ENCODE measurements at regions not wholly inside any gene's neighbourhood (a gene's known extent, or its start where the extent isn't known, plus 50 kb on each side); places are given as distances from the start of the nearest gene placed in this dataset.
"Not testable (repeated sequence)": the region's sequence is repeated elsewhere in the genome, so short reads cannot be mapped to it uniquely, and the experiment has no call there.

DNA sequence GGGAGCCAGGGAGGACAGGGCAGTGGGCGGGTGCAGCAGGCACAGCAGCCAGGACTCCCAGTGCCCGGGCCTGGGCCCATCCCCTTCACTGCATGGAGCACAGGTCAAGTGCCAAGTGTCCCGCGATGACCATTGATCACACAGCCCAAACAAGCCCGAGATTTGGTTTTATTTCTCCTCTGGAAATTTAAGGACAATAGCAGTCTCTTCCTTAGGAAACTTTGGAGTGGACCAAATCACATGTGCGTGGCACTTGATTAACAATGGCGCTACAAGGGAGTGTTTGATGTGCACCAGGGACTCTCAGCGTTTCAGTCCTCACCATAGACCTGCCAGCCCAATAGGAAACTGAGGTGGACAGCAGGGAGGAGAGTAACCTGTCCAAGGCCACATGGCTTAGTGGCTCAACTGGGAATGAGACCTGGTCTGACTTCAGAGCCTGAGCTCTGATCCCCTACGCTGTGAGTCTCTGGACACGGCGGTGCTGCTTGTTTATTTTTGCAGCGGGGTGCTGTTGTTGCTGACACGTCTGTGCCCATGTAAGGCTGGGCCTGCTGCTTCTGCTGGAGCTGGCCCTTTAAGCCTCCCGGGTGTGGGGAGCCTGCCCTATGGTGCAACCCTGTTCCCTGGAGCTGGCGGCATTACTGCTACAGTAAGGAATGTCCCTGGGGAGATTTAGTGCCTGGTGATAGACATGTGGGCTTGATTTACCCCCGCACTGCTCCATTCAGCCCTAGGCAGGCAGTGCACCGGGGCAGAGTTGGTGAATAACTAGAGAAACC, 194.2 kb downstream of the INHBB start:
- DNase-seq, result peak in 1 of 3 donors; percentile 9

DNA sequence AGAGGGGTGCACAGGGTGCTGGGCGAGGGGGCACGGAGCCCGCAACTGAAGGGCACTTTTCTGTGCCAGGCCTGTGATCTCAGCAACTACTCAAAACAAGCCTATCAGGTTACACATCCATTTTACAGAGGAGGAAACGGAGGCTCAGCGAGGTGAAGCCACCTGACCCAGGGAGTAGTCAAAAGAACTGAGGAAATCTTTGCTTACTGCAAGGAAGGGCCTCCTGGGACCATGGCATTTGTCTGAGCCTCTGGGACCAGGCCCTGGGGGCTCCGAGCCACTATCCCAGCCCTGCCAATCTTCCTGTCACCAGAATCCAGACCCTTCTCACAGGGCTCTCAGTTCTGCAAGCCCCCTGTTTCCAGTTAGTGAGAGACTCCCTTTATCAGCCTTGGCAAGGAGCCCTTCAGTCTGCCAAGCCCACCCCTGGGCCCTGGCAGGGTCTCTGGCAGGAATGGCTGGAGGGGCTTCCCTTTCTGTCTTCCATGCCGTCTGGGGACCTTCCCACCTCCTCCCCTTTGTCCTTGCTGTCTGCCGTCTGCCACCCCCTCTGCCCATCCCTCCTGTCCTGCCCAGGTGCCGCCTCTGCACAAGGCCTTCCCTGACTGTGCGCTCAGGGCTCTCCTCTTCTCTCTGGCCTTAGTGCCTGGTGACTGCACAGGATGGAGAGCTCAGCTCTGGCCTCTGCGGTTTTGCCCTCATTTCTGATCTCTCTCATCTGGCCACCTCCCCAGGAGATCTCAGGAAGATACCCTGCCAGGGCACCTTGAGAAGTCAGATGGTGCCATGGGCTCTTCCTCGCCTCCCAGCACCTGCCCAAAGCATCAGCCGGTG, 194.7 kb upstream of the GLI2 start:
- no peak for DNase-seq

DNA sequence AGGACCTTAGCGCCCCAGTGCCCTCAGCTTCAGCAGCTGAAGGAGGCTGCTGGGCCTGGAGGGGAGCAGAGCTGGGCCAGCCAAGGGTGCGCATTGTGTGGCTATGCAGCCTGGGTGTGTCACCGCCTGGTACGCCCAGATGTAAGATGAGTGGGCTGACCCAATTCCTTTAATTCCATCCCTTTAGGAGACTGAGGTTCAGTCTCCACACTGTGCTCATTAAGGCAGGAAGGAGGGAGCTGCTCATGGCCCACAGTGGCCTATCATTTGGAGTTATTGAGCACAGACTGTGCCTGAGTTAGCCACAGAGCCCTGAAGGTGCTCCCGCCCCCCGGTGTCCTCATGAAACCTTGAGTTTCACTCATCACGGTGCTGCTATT, 194.1 kb upstream of the GLI2 start:
- no peak for DNase-seq

DNA sequence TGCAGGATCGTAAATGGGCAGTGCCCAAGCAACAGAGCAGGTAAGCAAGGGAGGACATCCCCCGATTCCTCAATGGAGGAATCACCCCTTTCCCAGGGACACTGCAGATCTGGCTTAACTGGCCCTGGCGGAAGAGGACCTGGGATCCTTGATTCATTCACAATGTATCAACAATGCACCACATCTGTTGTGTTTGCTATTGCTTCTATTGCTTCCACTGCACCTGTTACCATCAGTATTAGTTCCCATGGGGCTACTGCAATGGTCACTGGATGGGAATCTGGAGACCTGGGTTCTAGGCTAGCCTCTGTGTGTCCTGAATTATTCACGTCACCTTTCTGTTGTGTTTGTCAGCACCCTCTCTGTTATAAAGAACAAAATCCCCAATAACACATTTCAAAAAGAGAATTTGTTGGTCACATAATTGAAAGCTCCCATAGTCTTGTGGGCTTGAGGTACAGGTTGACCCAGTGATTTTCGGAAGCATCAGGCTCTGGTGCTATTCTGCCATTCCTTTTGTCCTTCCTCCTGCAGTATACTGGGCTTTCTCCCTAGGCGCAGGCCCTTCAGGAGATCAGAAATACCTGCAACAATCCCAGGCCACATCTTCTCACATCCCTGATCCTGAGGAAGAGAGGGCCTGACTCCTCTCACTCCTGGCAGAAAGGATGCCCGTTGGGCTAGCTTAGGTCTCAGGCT, 193.5 kb upstream of the GLI2 start:
- no peak for DNase-seq

DNA sequence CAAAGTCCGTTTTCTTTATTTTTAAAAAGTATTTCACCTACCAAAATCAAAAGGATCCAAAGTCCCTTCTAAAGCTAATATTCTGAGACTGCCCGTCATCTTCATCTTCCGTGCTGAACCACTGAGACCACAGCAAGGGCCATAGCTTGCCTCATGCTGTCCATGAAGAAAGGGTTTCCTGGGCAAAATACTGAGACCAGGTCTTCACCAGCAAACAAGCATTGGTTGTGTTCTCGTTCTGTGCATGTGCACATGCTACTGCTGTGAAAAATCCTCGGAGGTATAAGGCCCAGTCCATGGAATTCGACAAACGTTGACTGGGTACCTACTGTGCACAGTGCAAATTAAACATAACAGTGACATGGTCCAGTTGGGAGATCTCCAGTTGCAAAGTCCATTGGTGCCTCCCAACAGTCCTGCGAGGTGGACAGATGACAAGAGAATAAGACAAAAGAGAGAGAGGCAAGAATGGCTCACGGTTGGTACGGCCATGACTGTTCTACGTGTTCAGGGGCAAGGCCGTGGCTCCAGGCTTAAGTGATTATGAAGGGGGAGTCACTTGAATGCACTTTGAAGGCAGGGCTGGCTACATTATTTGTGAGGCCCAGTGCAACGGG, 192.6 kb upstream of the GLI2 start:
- DNase-seq, result no peak

DNA sequence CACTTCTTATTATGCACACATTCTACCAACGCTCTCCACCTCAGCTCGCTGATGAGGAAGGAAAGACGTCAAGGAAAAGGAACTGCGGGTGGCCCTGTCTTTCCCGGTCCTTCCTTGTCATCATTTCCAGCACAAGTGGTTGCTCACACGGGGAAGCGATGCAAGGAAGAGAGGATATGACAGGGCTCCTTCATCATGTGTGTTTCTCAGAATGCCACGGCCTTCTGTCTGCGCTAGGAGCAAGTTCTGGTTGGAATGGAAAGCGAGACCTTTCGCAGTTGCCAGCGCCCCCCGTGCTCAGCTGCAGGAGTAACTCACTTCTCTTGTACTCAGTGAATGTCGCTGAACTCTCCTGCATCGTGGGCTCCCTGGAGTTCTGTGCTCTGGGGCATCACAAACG, 191.8 kb upstream of the GLI2 start:
- peak; percentile 14 to 65 (median 25) for DNase-seq

DNA sequence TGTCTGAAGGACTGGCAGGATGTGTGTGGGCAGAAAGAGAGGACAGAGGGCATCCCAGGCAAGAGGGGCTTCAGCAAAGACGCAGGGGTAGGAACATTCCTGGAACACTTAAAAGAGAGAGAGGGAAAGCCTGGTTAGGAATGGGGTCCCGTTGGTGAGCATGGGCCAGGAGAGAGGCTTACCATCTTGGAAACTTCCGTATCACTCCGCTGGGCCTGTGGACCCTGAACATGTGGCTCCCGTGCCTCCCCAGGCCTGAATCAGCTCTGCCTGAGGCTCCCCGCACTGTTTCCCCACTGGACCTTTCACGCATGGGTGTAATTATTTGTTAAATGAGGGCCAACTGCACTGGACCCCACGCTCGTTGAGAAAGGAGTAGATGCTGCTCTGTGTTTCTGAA, 191.1 kb upstream of the GLI2 start:
- no peak for DNase-seq

DNA sequence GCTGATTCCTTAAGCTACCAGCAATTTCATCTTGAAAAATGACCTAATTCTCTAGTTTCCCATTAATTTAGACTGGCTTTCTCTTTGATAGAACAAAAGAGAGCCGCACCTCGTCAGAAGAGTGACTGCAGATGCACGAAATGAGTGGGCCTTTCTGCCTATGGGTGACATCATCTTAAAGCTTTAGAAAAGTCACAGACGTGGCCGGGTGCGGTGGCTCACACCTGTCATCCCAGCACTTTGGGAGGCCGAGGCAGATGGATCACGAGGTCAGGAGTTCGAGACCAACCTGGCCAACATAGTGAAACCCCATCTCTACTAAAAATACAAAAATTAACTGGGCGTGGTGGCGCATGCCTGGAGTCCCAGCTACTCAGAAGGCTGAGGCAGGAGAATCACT, 190.7 kb upstream of the GLI2 start:
- DNase-seq, result not testable (repeated sequence)

DNA sequence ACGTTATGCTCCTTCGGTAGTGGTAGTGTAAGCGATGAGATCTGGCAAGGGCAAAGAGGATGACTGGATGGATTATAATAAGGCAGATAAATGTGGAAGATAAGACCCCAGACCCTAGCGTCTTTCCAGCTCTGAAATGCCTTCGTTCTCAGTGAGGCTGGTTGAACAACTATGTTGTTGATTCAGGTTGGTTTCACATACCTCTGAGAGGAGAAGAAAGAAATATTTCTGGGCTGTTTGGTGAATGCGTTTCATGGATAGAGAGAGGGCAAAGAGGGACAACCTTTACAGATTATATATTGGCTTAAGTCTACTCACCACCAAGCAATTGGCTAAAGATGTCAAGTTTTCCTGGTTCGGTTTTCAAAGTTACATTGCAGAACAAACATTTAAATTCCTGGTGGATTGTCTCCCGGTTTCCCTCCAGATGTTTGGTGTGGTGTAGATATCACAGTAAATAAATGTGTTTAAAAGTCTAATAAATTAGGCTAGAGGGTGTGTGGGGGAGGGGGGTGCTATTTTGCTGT, 190.1 kb upstream of the GLI2 start:
- no peak for DNase-seq

DNA sequence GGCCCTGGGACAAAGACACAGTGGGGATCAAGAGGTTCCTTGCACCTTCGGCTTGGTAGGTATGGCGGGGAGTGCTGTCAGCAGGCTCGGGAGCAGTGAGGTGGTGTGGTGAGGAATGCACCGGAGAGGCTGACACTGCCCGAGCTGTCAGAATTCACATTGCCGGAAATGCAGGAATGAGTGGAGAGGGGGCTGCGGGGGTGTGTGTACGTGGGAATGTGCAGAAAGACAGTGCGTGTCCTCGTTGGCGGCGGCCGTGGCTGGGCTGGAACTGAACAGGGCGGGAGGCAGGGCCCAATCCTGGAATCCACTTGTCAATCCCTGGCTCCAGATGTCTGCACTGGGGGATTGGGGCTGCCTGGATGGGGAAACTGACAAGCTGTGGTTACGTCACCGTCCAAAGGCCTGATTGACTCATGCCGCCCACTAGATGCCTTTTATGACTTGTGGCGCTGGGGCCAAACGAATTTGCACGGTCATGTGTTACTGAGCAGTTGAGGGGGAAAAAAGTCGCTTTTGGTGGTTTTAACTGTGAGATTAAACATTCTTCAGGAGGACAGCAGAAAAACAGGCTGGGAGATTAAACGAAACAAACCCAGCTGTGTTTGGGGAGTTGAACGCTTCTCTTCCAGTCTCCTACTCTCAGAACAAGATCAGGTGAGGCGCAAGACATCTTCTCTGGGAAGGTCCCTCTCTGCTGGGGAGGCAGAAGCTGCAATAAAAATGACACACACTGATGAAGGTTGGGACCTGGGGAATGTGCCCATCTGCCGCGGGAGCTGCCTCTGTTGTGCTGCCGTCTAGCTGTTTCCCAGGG, 189.4 kb upstream of the GLI2 start:
- DNase-seq, result peak; percentile 70 to 78 (median 76)

DNA sequence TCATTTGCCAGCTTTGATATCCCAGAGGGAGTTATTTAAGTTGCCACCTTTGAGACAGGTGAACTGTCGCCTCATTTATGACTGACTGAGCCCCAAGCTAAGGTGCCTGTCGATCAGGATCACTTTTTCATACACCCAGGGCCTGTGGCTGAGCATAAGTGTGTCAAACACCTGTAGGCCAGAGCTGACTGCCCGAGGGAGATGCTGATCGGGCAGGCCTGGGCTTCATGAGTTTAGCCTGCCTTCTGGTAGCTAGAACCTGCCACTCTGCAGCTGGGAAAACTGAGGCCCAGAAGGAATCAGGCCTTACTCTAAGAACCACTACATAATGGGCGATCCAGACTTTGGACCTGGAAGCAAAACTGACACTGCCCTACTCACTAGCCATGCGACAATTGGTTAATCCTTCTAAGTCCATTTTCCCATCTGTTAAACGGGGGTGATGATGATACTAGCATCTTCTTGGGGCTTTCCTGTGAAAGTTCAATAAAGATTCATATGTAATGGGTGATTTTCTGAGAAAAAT, 188.7 kb upstream of the GLI2 start:
- no peak for DNase-seq

DNA sequence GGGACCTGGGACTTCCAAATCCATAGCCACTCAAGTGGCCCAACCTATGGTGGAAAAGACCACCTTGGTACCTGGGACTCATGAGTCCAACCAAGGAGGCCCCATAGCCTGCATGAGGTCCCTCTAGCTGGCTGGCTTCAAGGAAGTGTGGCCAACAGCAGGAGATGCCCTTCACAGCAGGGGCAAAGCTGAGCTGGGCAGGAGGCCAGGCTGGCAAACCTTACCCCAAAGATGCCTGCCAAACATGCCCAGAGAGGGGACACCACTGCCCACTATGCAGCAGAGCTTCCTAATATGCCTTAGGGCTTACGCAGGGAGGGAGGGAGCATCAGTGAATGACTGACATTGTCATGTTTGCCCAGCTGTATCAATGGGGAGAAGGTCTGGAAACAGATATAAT, 188.0 kb upstream of the GLI2 start:
- DNase-seq, result no peak

DNA sequence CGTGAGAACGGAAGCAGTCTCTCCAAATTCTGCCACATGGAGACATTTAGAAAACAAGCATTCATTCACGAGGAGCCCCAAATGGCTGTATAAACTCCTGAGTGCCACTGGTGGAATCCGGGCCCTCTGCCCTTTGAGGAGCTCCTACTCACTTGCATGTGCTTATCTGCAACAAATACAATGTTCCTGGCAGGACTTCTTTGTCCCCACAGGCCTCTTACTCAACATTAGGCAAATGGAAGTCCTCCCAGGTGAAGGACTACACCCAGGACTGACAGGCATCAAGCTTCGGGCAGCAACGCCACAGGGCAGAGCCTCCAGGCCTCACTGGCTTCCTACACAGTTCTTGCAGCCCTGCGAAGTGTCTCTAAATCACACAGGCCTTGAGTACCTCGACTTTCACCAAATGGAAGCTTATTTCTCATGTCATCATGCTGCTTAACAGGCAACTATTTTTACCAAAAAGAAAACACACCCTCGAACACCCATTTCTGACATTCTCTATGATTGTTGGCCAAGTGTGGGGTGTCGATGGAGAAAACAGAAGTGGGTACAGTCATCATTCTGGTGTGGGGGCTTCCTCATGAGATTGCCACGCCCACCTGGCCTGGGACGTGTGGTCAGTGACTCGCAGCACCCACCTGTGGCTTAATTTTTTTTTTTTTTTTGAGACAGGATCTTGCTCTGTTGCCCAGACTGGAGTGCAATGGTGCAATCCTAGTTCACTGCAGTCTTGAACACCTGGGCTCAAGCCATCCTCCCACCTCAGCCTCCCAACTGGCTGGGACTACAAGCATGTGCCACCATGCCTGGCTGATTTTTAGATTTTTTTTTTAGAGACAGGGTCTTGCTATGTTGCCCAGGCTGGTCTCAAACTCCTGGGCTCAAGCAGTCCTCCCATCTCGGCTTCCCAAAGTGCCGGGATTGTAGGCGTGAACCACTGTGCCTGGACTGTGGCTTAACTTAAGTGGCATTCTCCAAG, 186.8 kb upstream of the GLI2 start:
- peak in 2 of 3 donors; percentile 19 to 32 for DNase-seq

DNA sequence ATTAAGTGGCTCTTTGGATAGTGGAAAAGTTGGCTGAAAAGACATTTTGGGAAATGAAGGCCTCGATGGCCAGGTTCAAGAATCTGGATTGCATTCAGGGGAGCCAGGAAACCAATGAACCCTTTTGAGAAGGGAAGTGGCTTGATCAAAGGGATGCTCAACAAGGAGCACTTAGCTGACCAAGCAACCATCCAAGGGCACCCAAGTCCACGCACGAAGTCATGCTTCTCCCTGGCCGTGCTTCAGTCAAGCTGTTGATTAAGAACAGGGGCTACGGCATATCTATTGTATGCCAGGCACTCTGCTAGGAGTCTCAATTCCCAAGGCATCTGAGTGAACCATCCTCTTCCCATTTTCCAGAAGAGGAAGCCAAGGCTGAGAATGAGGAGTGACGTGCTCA, 185.8 kb upstream of the GLI2 start:
- no peak for DNase-seq

DNA sequence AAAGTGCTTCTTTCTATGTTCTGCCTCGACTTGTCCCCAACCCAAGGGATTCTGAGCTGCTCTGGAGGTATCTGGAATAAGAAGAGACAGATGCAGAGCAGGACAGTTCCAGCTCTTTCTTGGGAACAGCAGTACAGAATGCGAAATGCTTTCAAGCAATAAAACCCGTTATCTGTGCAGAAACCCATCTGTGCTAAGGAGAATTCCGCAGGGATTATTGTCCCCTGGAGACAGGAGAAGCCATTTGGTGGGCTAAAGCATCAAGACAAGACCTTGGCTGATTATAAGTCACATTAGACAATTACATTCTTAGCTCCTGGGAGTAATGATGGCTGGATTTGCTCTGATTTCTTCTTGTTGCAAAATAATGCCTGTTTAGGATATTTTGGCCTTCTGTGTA, 185.4 kb upstream of the GLI2 start:
- no peak for DNase-seq

DNA sequence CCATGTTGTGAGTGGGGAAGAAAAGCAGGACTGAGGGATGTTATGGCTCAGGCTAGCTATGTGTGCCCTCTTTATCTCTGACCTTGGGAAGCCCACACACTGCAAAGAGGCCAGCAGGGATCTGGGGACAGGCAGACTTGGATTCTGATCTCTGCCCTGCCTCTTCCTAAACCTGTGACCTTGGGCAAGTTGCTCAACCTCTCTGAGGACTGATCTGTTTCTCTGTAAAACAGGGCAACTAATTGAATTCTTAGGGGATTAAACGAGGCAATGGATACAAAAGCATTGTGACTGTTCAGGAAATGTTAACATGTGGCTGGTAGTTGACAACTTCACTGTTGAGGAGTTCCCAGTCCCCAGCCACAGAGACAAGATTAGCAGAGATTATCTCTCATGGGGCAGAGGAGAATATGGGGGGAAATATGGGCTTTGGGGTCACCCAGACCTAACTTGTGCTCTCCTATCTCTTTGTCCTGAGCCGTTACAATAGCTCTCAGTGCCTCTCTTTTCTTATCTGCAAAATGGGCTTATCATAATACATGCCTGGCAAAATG, 184.7 kb upstream of the GLI2 start:
- no peak for DNase-seq

DNA sequence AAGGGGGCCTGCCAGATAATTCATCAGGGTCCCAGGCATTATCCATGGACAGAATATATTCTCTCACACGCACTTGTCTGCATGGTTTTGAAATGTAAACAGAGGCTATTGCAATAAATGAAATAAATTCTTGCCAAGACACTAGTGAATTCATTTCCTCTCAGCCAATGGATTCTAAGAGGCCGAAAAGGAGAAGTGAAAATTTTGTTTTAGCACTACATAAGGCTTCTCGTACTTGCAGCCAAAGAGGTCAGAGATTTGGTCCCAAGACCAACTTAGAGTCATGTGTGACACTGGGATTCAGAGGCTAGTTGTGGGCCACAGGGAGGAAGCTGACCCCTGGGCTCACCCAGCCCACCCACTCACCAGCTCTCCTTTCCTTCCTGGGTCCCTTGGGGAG, 184.1 kb upstream of the GLI2 start:
- DNase-seq, result peak; percentile 44 to 71 (median 64)

DNA sequence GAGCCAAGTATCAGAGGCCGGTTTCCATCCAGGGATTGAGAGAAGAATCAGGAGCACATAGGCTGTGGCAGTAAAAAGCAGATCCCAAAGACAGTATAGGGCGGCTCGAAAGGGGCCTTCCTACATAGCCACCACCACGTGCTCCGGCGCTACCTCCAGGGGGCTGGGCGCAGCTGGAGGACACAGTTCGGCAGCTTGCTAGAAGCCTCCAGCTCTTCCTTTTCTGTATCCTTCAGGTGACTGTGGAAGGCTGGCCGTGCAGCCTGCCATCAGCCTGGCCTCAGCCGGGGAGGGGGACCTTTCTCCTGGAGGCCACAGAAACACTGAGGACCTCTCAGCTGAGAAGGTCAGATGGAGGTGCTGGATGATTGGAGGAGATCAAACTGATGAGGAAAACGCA, 183.6 kb upstream of the GLI2 start:
- no peak for DNase-seq

DNA sequence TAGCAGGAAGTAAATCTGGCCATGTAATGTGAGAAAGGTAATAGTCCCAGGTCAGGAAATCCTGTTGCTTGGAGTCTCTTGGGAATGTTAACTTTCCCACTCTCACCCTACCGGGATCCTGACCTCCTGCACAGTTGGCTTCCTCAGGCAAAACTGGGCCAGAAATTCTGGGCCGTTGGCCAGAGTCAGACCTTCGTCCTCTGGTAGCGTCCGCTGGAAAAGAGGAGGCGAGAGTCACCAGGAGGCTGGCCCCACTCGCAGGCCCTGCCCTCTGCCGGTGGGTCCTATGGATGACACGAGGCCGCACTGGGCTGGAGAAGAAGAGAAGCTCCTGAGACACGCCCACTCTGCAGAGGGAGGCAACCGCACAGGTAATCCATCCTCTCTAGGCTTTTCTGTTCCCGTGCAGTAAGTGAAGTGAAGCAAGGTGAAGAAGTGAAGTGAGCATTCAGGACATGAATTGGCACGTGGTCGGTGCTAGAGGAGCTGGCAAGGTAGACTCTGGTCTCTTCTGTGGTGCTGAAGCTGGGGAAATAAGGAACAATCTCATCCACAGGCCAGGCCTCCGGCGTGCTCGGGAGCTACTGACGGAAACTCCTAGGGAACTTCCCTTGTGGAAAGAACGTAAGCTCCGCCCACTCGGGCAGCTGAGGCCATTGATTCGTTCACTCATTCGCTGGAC, 182.7 kb upstream of the GLI2 start:
- DNase-seq, result peak; percentile 84 to 86 (median 85)

DNA sequence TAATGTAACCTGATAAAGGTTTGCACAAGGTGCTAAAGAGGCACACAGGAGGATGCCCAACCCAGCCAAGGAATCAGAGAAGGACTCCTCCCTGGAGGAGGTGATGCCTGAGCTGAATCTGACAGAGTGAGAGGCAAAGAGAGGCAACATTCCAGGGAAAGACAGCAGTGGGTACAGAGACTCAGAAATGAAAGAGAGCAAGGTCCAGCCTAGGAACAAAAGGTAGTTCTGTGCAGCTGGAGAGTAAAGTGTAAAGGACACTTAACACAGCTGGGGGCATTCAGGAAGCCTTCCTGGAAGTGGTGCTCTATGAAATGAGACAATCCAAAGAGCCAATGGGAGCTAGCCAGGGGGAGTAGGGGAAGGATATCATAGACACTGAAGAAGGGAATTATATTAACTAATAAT, 181.0 kb upstream of the GLI2 start:
- DNase-seq, result no peak

Data from suppressor macrophage treated with lipopolysaccharide for 1 hour (primary cell).